ENCODE measurements at regions not wholly inside any gene's neighbourhood (a gene's known extent, or its start where the extent isn't known, plus 50 kb on each side); places are given as distances from the start of the nearest gene placed in this dataset.

- no peak for DNase-seq
These were observed 102.9 kb downstream of the PFKFB3 start for GRCh38 chr10:6305401-6306321.

- no peak for DNase-seq
These were observed 104.2 kb downstream of the PFKFB3 start for GRCh38 chr10:6306917-6307316.

- no peak for DNase-seq
These were observed 107.1 kb downstream of the PFKFB3 start for GRCh38 chr10:6309816-6310215.

GRCh38 chr10:6310977-6311376 lies 108.2 kb downstream of the PFKFB3 start:
- no peak for DNase-seq

- DNase-seq: no peak
These were observed 109.1 kb downstream of the PFKFB3 start for GRCh38 chr10:6311700-6312330.

- no peak for DNase-seq
These were observed 109.9 kb downstream of the PFKFB3 start for GRCh38 chr10:6312636-6313035.

GRCh38 chr10:6313111-6313895 lies 110.6 kb downstream of the PFKFB3 start:
- DNase-seq: no peak

- no peak for DNase-seq
These were observed 112.0 kb downstream of the PFKFB3 start for GRCh38 chr10:6314620-6315205.

GRCh38 chr10:6319119-6319518 lies 116.4 kb downstream of the PFKFB3 start:
- DNase-seq: no peak

GRCh38 chr10:6320320-6321010 lies 117.7 kb downstream of the PFKFB3 start:
- no peak for DNase-seq

GRCh38 chr10:6321880-6322279 lies 119.1 kb downstream of the PFKFB3 start:
- no peak for DNase-seq

- no peak for DNase-seq
These were observed 120.1 kb downstream of the PFKFB3 start for GRCh38 chr10:6322805-6323204.

- DNase-seq: no peak
These were observed 125.4 kb downstream of the PFKFB3 start for GRCh38 chr10:6327961-6328698.

- DNase-seq: no peak
These were observed 126.1 kb downstream of the PFKFB3 start for GRCh38 chr10:6328699-6329423.

GRCh38 chr10:6333086-6333485 lies 130.4 kb downstream of the PFKFB3 start:
- DNase-seq: no peak

GRCh38 chr10:6333973-6334372 lies 131.2 kb downstream of the PFKFB3 start:
- DNase-seq: no peak

- no peak for DNase-seq
These were observed 133.3 kb downstream of the PFKFB3 start for GRCh38 chr10:6336016-6336415.

- DNase-seq: no peak
These were observed 134.7 kb downstream of the PFKFB3 start for GRCh38 chr10:6337382-6337781.

GRCh38 chr10:6338361-6338760 lies 135.6 kb downstream of the PFKFB3 start:
- DNase-seq: no peak

GRCh38 chr10:6339891-6340290 lies 137.2 kb downstream of the PFKFB3 start:
- no peak for DNase-seq

GRCh38 chr10:6342096-6342685 lies 139.5 kb downstream of the PFKFB3 start:
- DNase-seq: no peak
